ENCODE measurements at regions not wholly inside any gene's neighbourhood (a gene's known extent, or its start where the extent isn't known, plus 50 kb on each side); places are given as distances from the start of the nearest gene placed in this dataset.

DNA sequence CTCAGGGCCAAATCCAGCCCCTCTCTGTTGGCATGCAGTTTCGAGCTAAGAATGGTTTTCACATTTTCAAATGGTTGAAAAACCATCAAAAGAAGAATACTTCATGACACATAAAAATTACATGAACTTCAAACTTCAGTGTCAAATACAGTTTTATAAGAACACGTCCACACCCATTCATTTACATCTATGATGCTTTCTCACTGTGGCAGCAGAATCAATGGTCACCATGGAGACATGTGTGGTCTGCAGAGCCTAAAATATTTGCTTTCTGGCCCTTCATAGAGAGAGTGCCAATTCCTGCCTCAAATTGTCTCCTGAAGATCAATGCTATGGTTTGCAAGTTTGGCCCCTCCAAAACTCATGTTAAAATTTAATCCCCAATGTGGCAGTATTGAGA, 405.8 kb downstream of the OCA2 start:
- no peak overlapping the region for H3K27ac ChIP-seq (ENCODE audit: low read depth, low read length)
- no peaks in the 10 kb centered on the region for H3K27me3 ChIP-seq (ENCODE audit: control insufficient read depth, low read length)
- TF ChIP-seq CTCF (IDR thresholded peaks at IDR 0.05; ENCODE audit: low read depth, low read length, poor library complexity, severe bottlenecking) (no peak), EZH2phosphoT487 (IDR thresholded peaks at IDR 0.05; ENCODE audit: borderline replicate concordance, low read length) (no peak)
- H3K9me2 ChIP-seq (replicated peaks; ENCODE audit: control insufficient read depth, low read length) = no peaks in the 10 kb centered on the region
- no peaks in the 10 kb centered on the region for H3K4me1 ChIP-seq (ENCODE audit: control insufficient read depth, low read length)
- no peaks in the 10 kb centered on the region for H3K36me3 ChIP-seq (ENCODE audit: control insufficient read depth, low read length)
- no peaks in the 10 kb centered on the region for H3K79me2 ChIP-seq (ENCODE audit: control insufficient read depth, low read length)
- H3K9me3 ChIP-seq (ENCODE audit: control insufficient read depth, insufficient read depth, low read length) = peaks cover 30% of the 10 kb centered on the region; the same call in 1 of the 2 replicates
- no peak overlapping the region for H3K4me2 ChIP-seq (ENCODE audit: low read length)
- no peaks in the 10 kb centered on the region for H3F3A ChIP-seq (ENCODE audit: control insufficient read depth, insufficient read depth)
- H4K20me1 ChIP-seq (ENCODE audit: control insufficient read depth, insufficient read depth, low read depth, low read length) = no peaks in the 10 kb centered on the region
- H3K4me3 ChIP-seq (ENCODE audit: low read length) = no peak overlapping the region

- no peaks in the 10 kb centered on the region for H3K4me1 ChIP-seq (ENCODE audit: control insufficient read depth, low read length)
- H3K79me2 ChIP-seq (ENCODE audit: control insufficient read depth, low read length) = no peaks in the 10 kb centered on the region
- H3K36me3 ChIP-seq (ENCODE audit: control insufficient read depth, low read length) = no peaks in the 10 kb centered on the region
- no peak for TF ChIP-seq EZH2phosphoT487 (IDR thresholded peaks at IDR 0.05; ENCODE audit: borderline replicate concordance, low read length)
- TF ChIP-seq CTCF (IDR thresholded peaks at IDR 0.05; ENCODE audit: low read depth, low read length, poor library complexity, severe bottlenecking) = no peak
- H4K20me1 ChIP-seq (ENCODE audit: control insufficient read depth, insufficient read depth, low read depth, low read length) = no peaks in the 10 kb centered on the region
- no peaks in the 10 kb centered on the region for H3F3A ChIP-seq (ENCODE audit: control insufficient read depth, insufficient read depth)
- no peak overlapping the region for H3K4me2 ChIP-seq (ENCODE audit: low read length)
- H3K27ac ChIP-seq (ENCODE audit: low read depth, low read length) = no peak overlapping the region
- no peak overlapping the region for H3K4me3 ChIP-seq (ENCODE audit: low read length)
- peaks cover 30% of the 10 kb centered on the region; the same call in 1 of the 2 replicates for H3K9me3 ChIP-seq (ENCODE audit: control insufficient read depth, insufficient read depth, low read length)
- H3K9me2 ChIP-seq (replicated peaks; ENCODE audit: control insufficient read depth, low read length) = no peaks in the 10 kb centered on the region
- H3K27me3 ChIP-seq (ENCODE audit: control insufficient read depth, low read length) = no peaks in the 10 kb centered on the region
Observed at GRCh38 chr15:27692438-27692837, 406.7 kb downstream of the OCA2 start.

GRCh38 chr15:27690290-27690689, 408.8 kb downstream of the OCA2 start:
- Histone ChIP-seq H3K4me3 (ENCODE audit: low read length) (no peak overlapping the region), H4K20me1 (ENCODE audit: control insufficient read depth, insufficient read depth, low read depth, low read length) (no peaks in the 10 kb centered on the region), H3K9me2 (replicated peaks; ENCODE audit: control insufficient read depth, low read length) (no peaks in the 10 kb centered on the region), H3F3A (ENCODE audit: control insufficient read depth, insufficient read depth) (no peaks in the 10 kb centered on the region), H3K4me2 (ENCODE audit: low read length) (no peak overlapping the region), H3K27ac (ENCODE audit: low read depth, low read length) (no peak overlapping the region), H3K4me1 (ENCODE audit: control insufficient read depth, low read length) (no peaks in the 10 kb centered on the region), H3K9me3 (ENCODE audit: control insufficient read depth, insufficient read depth, low read length) (peaks cover 32% of the 10 kb centered on the region; the same call in 1 of the 2 replicates), H3K36me3 (ENCODE audit: control insufficient read depth, low read length) (no peaks in the 10 kb centered on the region), H3K79me2 (ENCODE audit: control insufficient read depth, low read length) (no peaks in the 10 kb centered on the region), H3K27me3 (ENCODE audit: control insufficient read depth, low read length) (no peaks in the 10 kb centered on the region)
- no peak for TF ChIP-seq CTCF (IDR thresholded peaks at IDR 0.05; ENCODE audit: low read depth, low read length, poor library complexity, severe bottlenecking)
- TF ChIP-seq EZH2phosphoT487 (IDR thresholded peaks at IDR 0.05; ENCODE audit: borderline replicate concordance, low read length) = no peak

Measured in DOHH2 (cell line).